ENCODE measurements at regions not wholly inside any gene's neighbourhood (a gene's known extent, or its start where the extent isn't known, plus 50 kb on each side); places are given as distances from the start of the nearest gene placed in this dataset.

GRCh38 chr11:16542353-16542752 lies 186.0 kb upstream of the SOX6 start:
- TF ChIP-seq POLR2A (IDR thresholded peaks at IDR 0.05) (no peak), CTCF (IDR thresholded peaks at IDR 0.05 in 8 of 11, conservative IDR thresholded peaks at IDR 0.05 in 3 of 11) (no peak)

Data from spleen (tissue), 7 donors.